ENCODE measurements at regions not wholly inside any gene's neighbourhood (a gene's known extent, or its start where the extent isn't known, plus 50 kb on each side); places are given as distances from the start of the nearest gene placed in this dataset.

DNA sequence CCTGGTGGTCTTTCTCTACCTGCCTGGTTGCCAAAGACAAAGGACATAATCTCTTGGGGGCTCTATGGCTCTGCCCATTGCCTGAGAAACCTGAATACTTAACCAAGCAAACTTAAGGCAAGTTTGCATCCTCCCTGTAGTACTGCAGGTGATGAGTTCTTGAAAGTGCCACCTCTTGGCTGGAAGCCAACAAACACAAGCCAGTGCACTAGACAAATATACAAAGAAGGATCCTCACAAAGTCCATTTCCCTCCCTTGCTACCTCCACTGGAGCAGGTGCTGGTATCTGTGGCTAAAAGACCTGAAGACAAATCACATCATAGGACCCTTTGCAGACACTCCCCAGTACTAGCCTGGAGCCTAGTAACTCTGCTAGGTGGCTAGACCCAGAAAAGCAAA is 772.3 kb downstream of the SI start:
- TF ChIP-seq GATA2 (IDR thresholded peaks at IDR 0.05; ENCODE audit: low read depth, low read length): no peak
- no peak for TF ChIP-seq GATA3 (IDR thresholded peaks at IDR 0.05; ENCODE audit: low read depth, low read length)

GRCh38 chr3:164303894-164304293 is 774.4 kb downstream of the SI start:
- TF ChIP-seq GATA2 (IDR thresholded peaks at IDR 0.05; ENCODE audit: low read depth, low read length): no peak
- TF ChIP-seq GATA3 (IDR thresholded peaks at IDR 0.05; ENCODE audit: low read depth, low read length): no peak

- TF ChIP-seq GATA3 (IDR thresholded peaks at IDR 0.05; ENCODE audit: low read depth, low read length) (no peak), GATA2 (IDR thresholded peaks at IDR 0.05; ENCODE audit: low read depth, low read length) (no peak)
These were observed 775.7 kb downstream of the SI start for GRCh38 chr3:164302622-164303021.

GRCh38 chr3:164278550-164278949 is 799.7 kb downstream of the SI start:
- no peak for TF ChIP-seq GATA2 (IDR thresholded peaks at IDR 0.05; ENCODE audit: low read depth, low read length)
- TF ChIP-seq GATA3 (IDR thresholded peaks at IDR 0.05; ENCODE audit: low read depth, low read length): no peak

- TF ChIP-seq GATA3 (IDR thresholded peaks at IDR 0.05; ENCODE audit: low read depth, low read length): no peak
- TF ChIP-seq GATA2 (IDR thresholded peaks at IDR 0.05; ENCODE audit: low read depth, low read length): no peak
These were observed 811.2 kb downstream of the SI start for GRCh38 chr3:164267053-164267452.

GRCh38 chr3:164250923-164251322 is 827.4 kb downstream of the SI start:
- TF ChIP-seq GATA2 (IDR thresholded peaks at IDR 0.05; ENCODE audit: low read depth, low read length): no peak
- no peak for TF ChIP-seq GATA3 (IDR thresholded peaks at IDR 0.05; ENCODE audit: low read depth, low read length)

DNA sequence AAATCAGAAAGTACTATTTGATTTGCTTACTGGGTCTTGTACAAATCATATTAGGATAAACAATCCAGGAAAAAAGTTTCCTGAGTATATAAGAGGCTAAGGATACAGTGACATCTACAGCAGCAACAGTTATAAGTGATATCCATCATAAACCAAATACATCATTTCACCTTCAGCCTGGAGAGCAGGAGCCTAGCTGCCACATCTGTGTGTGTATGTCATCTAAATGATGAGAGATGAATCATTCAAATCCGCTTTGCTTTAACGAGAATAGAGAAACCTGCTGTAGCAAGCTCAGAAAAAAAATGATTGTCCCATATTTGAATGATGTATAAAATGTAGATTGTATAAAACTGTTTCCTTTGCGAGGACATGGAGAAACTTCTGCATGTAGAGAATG is 841.4 kb downstream of the SI start:
- TF ChIP-seq GATA2 (IDR thresholded peaks at IDR 0.05; ENCODE audit: low read depth, low read length): no peak

- TF ChIP-seq GATA2 (IDR thresholded peaks at IDR 0.05; ENCODE audit: low read depth, low read length): no peak
- no peak for TF ChIP-seq GATA3 (IDR thresholded peaks at IDR 0.05; ENCODE audit: low read depth, low read length)
These were observed 842.8 kb downstream of the SI start for GRCh38 chr3:164235289-164236028.

- TF ChIP-seq GATA3 (IDR thresholded peaks at IDR 0.05; ENCODE audit: low read depth, low read length) (no peak), GATA2 (IDR thresholded peaks at IDR 0.05; ENCODE audit: low read depth, low read length) (no peak)
These were observed 844.3 kb downstream of the SI start for GRCh38 chr3:164233951-164234350.

- TF ChIP-seq GATA2 (IDR thresholded peaks at IDR 0.05; ENCODE audit: low read depth, low read length): no peak
- TF ChIP-seq GATA3 (IDR thresholded peaks at IDR 0.05; ENCODE audit: low read depth, low read length): no peak
These were observed 846.6 kb downstream of the SI start for GRCh38 chr3:164231718-164232117.

DNA sequence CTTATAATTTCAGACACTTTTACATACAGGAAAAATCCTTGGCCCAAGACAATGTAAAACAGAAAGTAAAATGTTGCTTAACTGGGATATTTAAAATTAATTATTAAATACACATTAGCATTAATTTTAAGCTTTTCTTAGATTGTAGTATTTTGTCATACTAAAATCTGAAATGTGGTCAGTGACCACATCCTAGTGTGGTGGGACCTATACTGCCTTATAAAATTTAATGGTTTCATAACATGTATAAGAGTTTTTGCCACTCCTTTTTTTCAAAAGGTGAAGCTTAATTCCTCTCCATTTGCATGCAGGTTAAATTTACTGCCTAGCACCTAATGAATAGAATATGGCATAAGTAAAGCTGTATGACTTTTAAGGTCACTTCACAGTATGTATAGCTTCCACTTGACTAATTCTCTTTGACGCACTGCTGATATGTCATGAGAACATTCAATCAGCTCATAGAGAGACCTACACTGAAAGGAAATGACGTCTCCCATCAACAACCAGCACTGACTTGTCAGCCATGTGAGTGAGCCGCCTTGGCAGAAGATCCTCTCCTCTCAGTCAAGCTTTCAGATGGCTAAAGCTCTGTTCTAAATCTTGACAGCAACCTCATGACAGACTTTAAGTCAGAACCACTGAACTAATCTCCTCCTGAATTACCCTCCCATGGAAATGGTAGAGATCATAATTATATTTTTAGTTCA is 847.8 kb downstream of the SI start:
- TF ChIP-seq GATA3 (IDR thresholded peaks at IDR 0.05; ENCODE audit: low read depth, low read length): no peak
- no peak for TF ChIP-seq GATA2 (IDR thresholded peaks at IDR 0.05; ENCODE audit: low read depth, low read length)

DNA sequence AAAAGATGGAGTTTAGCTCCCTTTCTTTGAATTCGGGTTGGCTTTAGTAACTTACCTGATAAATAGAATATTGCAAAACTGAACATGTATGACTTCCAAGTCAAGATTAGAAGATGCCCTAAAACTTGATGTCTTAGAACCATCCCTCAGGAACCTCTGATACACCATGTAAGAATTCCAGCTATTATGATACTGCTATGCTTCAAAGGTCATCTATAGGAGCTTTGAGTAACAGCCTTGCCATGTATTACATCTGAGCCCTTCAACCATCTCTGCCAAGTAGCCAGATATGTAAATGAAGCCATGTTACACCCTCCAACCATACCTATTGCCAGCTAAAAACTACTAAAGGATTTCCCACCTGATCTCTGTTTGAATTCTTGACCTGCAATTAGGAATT is 854.2 kb downstream of the SI start:
- TF ChIP-seq GATA3 (IDR thresholded peaks at IDR 0.05; ENCODE audit: low read depth, low read length): no peak
- no peak for TF ChIP-seq GATA2 (IDR thresholded peaks at IDR 0.05; ENCODE audit: low read depth, low read length)

GRCh38 chr3:164222197-164222596 is 856.1 kb downstream of the SI start:
- TF ChIP-seq GATA2 (IDR thresholded peaks at IDR 0.05; ENCODE audit: low read depth, low read length) (no peak), GATA3 (IDR thresholded peaks at IDR 0.05; ENCODE audit: low read depth, low read length) (no peak)

GRCh38 chr3:164221297-164221696 is 857.0 kb downstream of the SI start:
- TF ChIP-seq GATA2 (IDR thresholded peaks at IDR 0.05; ENCODE audit: low read depth, low read length) (no peak), GATA3 (IDR thresholded peaks at IDR 0.05; ENCODE audit: low read depth, low read length) (no peak)

DNA sequence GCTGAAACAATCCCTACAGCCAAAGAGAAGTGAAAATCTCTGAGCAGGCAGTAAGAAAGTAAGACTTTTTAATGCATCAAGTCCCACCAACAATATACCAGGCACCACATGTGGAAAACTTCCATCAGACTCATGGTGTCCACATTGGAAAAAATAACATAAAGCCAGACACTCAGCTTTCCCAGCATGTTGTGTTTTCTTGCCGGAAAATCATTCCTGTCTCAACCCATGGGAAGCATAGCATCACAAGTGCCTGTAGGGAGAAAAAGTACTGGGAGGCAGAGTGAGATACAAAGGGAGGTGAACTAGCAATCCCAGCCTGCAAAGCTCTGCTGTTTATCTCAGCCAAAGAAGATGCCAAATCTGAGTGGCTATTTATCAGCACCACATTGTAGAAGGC is 868.9 kb downstream of the SI start:
- TF ChIP-seq GATA3 (IDR thresholded peaks at IDR 0.05; ENCODE audit: low read depth, low read length) (no peak), GATA2 (IDR thresholded peaks at IDR 0.05; ENCODE audit: low read depth, low read length) (no peak)

Measured in SH-SY5Y (cell line).